Activated T-cell treated with anti-CD3 and anti-CD28 coated beads, Interleukin-2, amount 50 U/mL, for 4 hours (primary cell): ENCODE measurements at regions not wholly inside any gene's neighbourhood (a gene's known extent, or its start where the extent isn't known, plus 50 kb on each side); places are given as distances from the start of the nearest gene placed in this dataset.
A peak's percentile ranks its signal among the peaks of the same experiment; 100 is the strongest.
"Not testable (repeated sequence)": the region's sequence is repeated elsewhere in the genome, so short reads cannot be mapped to it uniquely, and the experiment has no call there.

Source experiments
- ATAC-seq, 2 donors: fragments of 200-7000 bp; cut with Tn5 transposase; one replicate each; pipeline ENCODE4 v1.10.0; 2021
- DNase-seq: peaks from one replicate; pipeline ENCODE4 v3.0.0-alpha.2; 2020
- H3K27me3 Mint-ChIP-seq: one replicate; pipeline ENCODE4 v1.8.0; 2021; ENCODE audit warnings: low read depth, mixed read lengths
- H3K36me3 Mint-ChIP-seq: one replicate; pipeline ENCODE4 v1.8.0; 2022; ENCODE audit warnings: mixed read lengths; ENCODE audit not compliant: insufficient read depth
- H3K4me1 Mint-ChIP-seq: one replicate; pipeline ENCODE4 v1.8.0; 2021; ENCODE audit warnings: low read depth, mixed read lengths
- H3K4me3 Mint-ChIP-seq: one replicate; pipeline ENCODE4 v1.8.0; 2021; ENCODE audit warnings: mild to moderate bottlenecking, moderate library complexity, mixed read lengths
- H3K9me3 Mint-ChIP-seq: one replicate; pipeline ENCODE4 v1.8.0; 2021; ENCODE audit warnings: mixed read lengths

DNA sequence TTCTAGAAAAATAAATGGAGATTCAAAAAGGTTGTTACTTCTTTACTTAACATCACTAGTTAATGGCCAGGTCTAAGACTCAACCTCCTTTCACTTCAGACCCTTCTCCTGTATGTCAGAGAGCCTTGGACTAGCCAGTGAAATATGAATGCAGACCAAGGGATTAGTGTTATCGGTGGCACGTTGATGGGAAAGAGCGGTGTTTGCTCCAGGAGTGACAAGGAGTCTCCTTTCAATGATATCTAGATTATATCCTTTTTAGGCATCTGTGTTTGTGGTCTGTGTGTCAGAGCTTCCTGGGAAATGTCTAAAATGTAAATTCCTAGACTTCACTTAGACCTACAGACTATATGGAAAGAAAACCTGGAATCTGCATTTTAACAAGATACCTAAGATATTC lies 658.0 kb upstream of the KCNMB2 start:
- H3K4me3 Mint-ChIP-seq = no peak overlapping the region
- H3K9me3 Mint-ChIP-seq = no peaks in the 10 kb centered on the region
- no peaks in the 10 kb centered on the region for H3K36me3 Mint-ChIP-seq
- DNase-seq (no peak), ATAC-seq (no peak)
- peaks cover 17% of the 10 kb centered on the region for H3K4me1 Mint-ChIP-seq
- no peaks in the 10 kb centered on the region for H3K27me3 Mint-ChIP-seq

GRCh38 chr3:177878957-177879356 lies 657.3 kb upstream of the KCNMB2 start:
- Mint-ChIP-seq H3K9me3 (no peaks in the 10 kb centered on the region), H3K36me3 (no peaks in the 10 kb centered on the region), H3K4me3 (no peak overlapping the region), H3K4me1 (peaks cover 21% of the 10 kb centered on the region), H3K27me3 (no peaks in the 10 kb centered on the region)
- DNase-seq = no peak
- ATAC-seq = no peak

DNA sequence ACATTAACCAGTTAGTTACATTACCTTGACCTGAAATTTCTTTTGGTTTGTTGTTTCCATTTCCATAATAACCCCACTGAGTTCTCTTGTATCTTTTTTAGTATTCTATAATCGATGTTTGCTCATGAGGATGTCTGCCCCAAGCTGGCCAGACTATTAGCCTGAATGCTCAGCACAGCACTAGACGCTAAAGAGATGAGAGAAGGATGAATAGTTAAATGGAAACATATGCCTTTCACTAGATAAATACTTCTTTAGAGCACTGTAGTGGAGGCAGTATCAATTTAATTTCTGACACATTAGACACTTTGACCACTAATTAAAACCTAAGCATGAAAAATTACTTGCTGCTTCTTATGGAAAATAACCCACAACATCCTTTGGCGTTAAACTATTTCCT lies 654.9 kb upstream of the KCNMB2 start:
- ATAC-seq (no peak), DNase-seq (no peak)
- no peaks in the 10 kb centered on the region for H3K9me3 Mint-ChIP-seq
- peaks cover 18% of the 10 kb centered on the region for H3K4me1 Mint-ChIP-seq
- H3K36me3 Mint-ChIP-seq = no peaks in the 10 kb centered on the region
- no peaks in the 10 kb centered on the region for H3K27me3 Mint-ChIP-seq
- H3K4me3 Mint-ChIP-seq = no peak overlapping the region

DNA sequence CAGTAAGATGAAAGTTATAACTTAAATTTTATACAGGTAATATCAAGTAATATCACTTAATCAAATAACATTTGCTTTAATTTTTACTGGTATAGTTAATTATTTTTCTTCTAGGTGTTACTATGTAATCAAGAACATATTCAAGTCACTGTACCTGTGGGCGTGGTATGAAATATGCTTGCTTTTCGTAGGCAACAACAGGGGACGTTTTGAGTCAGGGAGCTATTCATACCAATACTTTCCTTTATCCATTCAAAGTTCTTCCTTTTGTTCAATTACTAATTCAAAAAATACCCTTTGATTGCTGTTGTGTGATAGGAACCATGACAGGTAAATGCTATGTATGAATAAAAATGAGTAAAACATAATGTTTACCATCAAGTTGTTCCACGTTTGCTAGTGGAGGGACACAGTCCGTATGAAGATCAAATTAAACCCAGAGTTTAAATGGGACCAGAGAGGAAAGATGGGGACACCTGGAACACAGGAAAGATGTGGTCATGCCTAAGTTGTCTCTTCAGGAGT lies 654.0 kb upstream of the KCNMB2 start:
- ATAC-seq (peak; percentile 30 to 54), DNase-seq (no peak)
- Mint-ChIP-seq H3K4me3 (no peak overlapping the region), H3K36me3 (no peaks in the 10 kb centered on the region), H3K27me3 (no peaks in the 10 kb centered on the region), H3K9me3 (no peaks in the 10 kb centered on the region), H3K4me1 (peaks cover 18% of the 10 kb centered on the region)

- H3K27me3 Mint-ChIP-seq = no peaks in the 10 kb centered on the region
- no peaks in the 10 kb centered on the region for H3K9me3 Mint-ChIP-seq
- ATAC-seq (no peak), DNase-seq (no peak)
- H3K4me1 Mint-ChIP-seq = peaks cover 17% of the 10 kb centered on the region
- H3K36me3 Mint-ChIP-seq = no peaks in the 10 kb centered on the region
- H3K4me3 Mint-ChIP-seq = no peak overlapping the region
These were observed 653.1 kb upstream of the KCNMB2 start for GRCh38 chr3:177883091-177883490.

- no peaks in the 10 kb centered on the region for H3K27me3 Mint-ChIP-seq
- no peak for ATAC-seq
- DNase-seq = no peak
- H3K36me3 Mint-ChIP-seq = no peaks in the 10 kb centered on the region
- peaks cover 16% of the 10 kb centered on the region for H3K4me1 Mint-ChIP-seq
- no peak overlapping the region for H3K4me3 Mint-ChIP-seq
- no peaks in the 10 kb centered on the region for H3K9me3 Mint-ChIP-seq
These were observed 652.3 kb upstream of the KCNMB2 start for GRCh38 chr3:177883957-177884356.

GRCh38 chr3:177885063-177885462 lies 651.2 kb upstream of the KCNMB2 start:
- no peak for DNase-seq
- no peaks in the 10 kb centered on the region for H3K9me3 Mint-ChIP-seq
- peaks cover 16% of the 10 kb centered on the region for H3K4me1 Mint-ChIP-seq
- H3K27me3 Mint-ChIP-seq = no peaks in the 10 kb centered on the region
- H3K4me3 Mint-ChIP-seq = no peak overlapping the region
- H3K36me3 Mint-ChIP-seq = no peaks in the 10 kb centered on the region
- ATAC-seq = no peak

DNA sequence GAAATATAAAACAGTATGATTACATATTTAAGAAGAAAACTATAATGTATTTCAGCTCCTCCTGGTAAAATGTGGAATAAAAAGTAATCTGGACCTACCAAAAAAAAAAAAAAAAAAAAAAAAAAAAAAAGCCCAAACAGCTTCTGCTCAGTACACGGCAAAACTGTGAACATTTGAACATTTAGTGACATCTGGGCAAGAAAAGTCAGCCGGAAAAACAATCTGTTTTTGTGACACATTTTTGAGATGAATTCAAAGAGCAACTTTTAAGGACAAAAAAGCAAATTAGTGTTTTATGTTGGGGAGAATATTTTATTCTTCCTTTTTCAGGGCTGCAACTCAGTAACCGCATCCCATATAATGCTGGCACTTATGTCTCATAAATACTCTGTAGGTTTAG lies 649.7 kb upstream of the KCNMB2 start:
- Mint-ChIP-seq H3K4me1 (peaks cover 16% of the 10 kb centered on the region), H3K9me3 (no peaks in the 10 kb centered on the region), H3K36me3 (no peaks in the 10 kb centered on the region), H3K4me3 (no peak overlapping the region), H3K27me3 (no peaks in the 10 kb centered on the region)
- no peak for DNase-seq
- ATAC-seq = no peak

DNA sequence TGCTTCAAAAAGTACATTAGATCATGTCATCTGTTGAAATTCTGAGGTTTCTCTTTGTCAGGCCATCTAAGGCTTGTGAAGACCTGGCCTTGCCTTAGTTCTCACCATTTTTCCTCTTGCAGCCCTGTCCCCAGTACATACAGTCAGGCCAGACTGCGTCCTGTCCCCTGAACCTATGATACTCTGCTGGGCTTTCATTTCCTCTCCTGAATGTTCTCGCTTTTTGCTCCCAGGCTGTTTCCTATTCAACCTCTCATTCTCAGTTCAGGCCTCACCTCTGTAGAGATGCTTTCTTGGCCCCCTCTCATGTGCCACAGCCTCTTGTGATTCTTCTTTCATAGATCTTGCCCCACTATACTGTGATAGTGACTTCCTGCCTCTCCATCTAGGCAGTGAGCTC lies 648.8 kb upstream of the KCNMB2 start:
- Mint-ChIP-seq H3K27me3 (no peaks in the 10 kb centered on the region), H3K9me3 (no peaks in the 10 kb centered on the region), H3K36me3 (no peaks in the 10 kb centered on the region), H3K4me1 (peaks cover 11% of the 10 kb centered on the region), H3K4me3 (no peak overlapping the region)
- DNase-seq = no peak
- ATAC-seq = no peak

DNA sequence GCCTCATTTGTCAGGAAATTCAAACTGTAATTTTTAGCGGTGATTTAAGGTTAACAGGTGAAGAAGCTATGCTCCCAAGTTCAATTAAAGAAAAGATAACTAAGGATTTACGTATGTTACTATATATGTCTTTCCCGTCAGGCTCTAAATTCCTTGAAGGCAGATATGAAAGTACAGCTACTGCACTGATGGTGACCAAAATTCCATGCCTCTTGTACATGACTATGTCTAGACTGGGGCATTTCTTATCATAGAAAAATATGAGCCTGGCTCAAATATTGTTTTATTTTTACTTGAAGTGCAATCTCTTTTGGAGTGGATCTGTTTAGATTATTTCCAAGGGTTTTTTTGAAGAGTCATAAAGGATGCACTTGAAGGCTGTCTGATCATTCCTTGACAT lies 647.1 kb upstream of the KCNMB2 start:
- peaks cover 2% of the 10 kb centered on the region for H3K4me1 Mint-ChIP-seq
- no peaks in the 10 kb centered on the region for H3K9me3 Mint-ChIP-seq
- H3K36me3 Mint-ChIP-seq = no peaks in the 10 kb centered on the region
- DNase-seq = no peak
- H3K27me3 Mint-ChIP-seq = no peaks in the 10 kb centered on the region
- ATAC-seq = no peak
- H3K4me3 Mint-ChIP-seq = no peak overlapping the region

DNA sequence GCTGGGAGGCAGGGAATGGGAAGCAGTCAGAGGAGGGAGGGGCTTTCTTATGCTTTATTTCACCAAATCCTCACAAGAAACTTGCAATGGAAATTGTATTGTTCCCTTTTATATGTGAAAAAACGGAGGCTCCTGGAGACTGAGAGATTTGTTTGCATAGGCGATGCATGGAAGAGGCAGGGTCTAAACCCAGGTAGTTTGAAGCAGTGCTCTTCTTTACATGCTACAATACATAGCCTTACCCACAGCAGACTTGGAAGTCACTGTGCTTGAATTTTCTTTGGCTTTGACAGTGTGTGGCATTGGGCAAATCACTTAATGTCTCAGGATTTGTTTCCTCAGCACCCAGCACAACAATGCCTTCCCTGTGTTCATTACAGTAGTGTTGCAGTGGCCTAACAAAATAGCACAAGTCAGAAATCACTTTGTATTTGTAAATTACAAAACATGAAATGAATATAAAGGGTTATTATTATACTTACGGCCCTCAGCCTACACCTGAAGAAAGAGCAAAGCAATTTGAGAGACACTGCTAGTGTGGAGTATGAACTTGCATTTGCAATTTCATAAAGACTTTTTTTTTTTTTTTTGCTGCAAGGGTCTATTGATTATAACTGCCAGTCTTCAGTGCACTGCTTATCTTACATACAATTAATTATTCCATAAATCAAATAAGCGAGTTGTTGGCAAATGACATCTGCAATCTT lies 646.4 kb upstream of the KCNMB2 start:
- ATAC-seq = no peak
- DNase-seq = no peak
- H3K4me3 Mint-ChIP-seq = no peak overlapping the region
- no peaks in the 10 kb centered on the region for H3K9me3 Mint-ChIP-seq
- H3K36me3 Mint-ChIP-seq = no peaks in the 10 kb centered on the region
- peaks cover 2% of the 10 kb centered on the region for H3K4me1 Mint-ChIP-seq
- H3K27me3 Mint-ChIP-seq = no peaks in the 10 kb centered on the region

- ATAC-seq (no peak), DNase-seq (no peak)
- Mint-ChIP-seq H3K4me1 (peaks cover 2% of the 10 kb centered on the region), H3K27me3 (no peaks in the 10 kb centered on the region), H3K36me3 (no peaks in the 10 kb centered on the region), H3K4me3 (no peak overlapping the region), H3K9me3 (no peaks in the 10 kb centered on the region)
These were observed 645.9 kb upstream of the KCNMB2 start for GRCh38 chr3:177890359-177890683.

GRCh38 chr3:177891569-177891968 lies 644.7 kb upstream of the KCNMB2 start:
- H3K9me3 Mint-ChIP-seq, H3K4me1 Mint-ChIP-seq, H3K4me3 Mint-ChIP-seq, DNase-seq, H3K36me3 Mint-ChIP-seq, ATAC-seq, H3K27me3 Mint-ChIP-seq: not testable (repeated sequence)

DNA sequence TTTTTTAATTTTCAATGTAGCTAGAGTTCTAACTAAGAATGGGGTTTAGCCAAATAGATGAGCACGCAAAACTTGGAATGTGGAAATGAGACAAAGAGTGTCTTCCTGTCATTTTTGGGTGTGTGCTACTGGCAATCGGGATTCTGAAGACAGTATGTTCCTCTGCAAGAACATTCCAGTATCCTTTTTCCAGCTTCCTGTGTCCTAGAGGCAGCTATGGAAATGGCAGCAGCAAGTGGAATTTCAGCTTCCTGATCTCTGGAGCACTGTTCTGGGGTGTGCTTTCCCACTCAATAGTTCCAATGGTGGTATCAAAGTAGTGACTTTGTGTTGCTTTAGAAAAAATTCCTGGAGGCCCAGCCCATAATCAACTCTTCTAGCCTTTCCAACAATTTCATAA lies 642.9 kb upstream of the KCNMB2 start:
- ATAC-seq (no peak), DNase-seq (no peak)
- Mint-ChIP-seq H3K36me3 (no peaks in the 10 kb centered on the region), H3K4me3 (no peak overlapping the region), H3K9me3 (peaks cover 11% of the 10 kb centered on the region), H3K27me3 (no peaks in the 10 kb centered on the region), H3K4me1 (no peaks in the 10 kb centered on the region)

- Mint-ChIP-seq H3K36me3 (no peaks in the 10 kb centered on the region), H3K4me1 (no peaks in the 10 kb centered on the region), H3K4me3 (no peak overlapping the region), H3K27me3 (no peaks in the 10 kb centered on the region), H3K9me3 (peaks cover 11% of the 10 kb centered on the region)
- ATAC-seq (no peak), DNase-seq (no peak)
These were observed 642.0 kb upstream of the KCNMB2 start for GRCh38 chr3:177894081-177894728.
